ENCODE measurements at regions not wholly inside any gene's neighbourhood (a gene's known extent, or its start where the extent isn't known, plus 50 kb on each side); places are given as distances from the start of the nearest gene placed in this dataset.

DNA sequence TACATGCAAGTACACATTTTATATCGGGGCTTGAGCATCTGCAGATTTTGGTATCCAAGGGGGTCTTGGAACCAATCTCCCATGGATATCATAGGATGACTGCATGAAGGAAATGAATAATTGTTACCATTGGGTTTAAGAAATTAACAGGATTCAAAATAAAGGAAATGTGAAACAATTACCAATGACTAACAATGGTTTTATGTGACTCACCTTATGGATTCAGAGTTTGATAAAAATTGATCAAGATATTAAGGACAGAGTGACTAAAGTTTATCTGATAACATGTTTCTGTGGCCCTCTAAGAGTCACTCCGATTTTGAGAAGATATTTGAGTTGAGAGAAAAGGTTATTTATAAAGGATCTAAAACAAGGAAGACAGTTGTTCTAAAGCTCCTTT is 93.0 kb upstream of the ODAD2 start:
- H3K36me3 ChIP-seq (ENCODE audit: insufficient read depth, low read length), result no peaks in the 10 kb centered on the region
- H3K27me3 ChIP-seq (ENCODE audit: insufficient read depth, low read depth, low read length), result no peaks in the 10 kb centered on the region
- no peak overlapping the region for H2AFZ ChIP-seq (ENCODE audit: low read depth, low read length)
- H3K4me2 ChIP-seq (ENCODE audit: low read length), result no peak overlapping the region
- H3K9ac ChIP-seq (ENCODE audit: low read length), result no peak overlapping the region
- no peaks in the 10 kb centered on the region for H3K9me2 ChIP-seq (ENCODE audit: insufficient read depth, low read length)
- no peak overlapping the region for H3K4me3 ChIP-seq (ENCODE audit: low read length)
- H3K9me3 ChIP-seq (ENCODE audit: low read length), result no peaks in the 10 kb centered on the region
- TF ChIP-seq TAF1 (IDR thresholded peaks at IDR 0.05; ENCODE audit: low read depth), result no peak
- no peak for TF ChIP-seq EP300 (conservative IDR thresholded peaks at IDR 0.05; ENCODE audit: poor library complexity, severe bottlenecking)
- TF ChIP-seq REST (IDR thresholded peaks at IDR 0.05; ENCODE audit: borderline replicate concordance), result no peak
- TF ChIP-seq MXI1 (conservative IDR thresholded peaks at IDR 0.05; ENCODE audit: poor library complexity, severe bottlenecking), result no peak
- no peak for TF ChIP-seq RAD21 (conservative IDR thresholded peaks at IDR 0.05)
- TF ChIP-seq EZH2 (IDR thresholded peaks at IDR 0.05; ENCODE audit: borderline replicate concordance, insufficient read depth, low read length, poor library complexity, severe bottlenecking), result no peak
- no peak for TF ChIP-seq CTCF (IDR thresholded peaks at IDR 0.05; ENCODE audit: poor library complexity, severe bottlenecking)
- no peak for TF ChIP-seq SMC3 (conservative IDR thresholded peaks at IDR 0.05; ENCODE audit: poor library complexity)
- no peak for TF ChIP-seq POLR2AphosphoS5 (IDR thresholded peaks at IDR 0.05)
- H3K27ac ChIP-seq (ENCODE audit: low read length), result no peak overlapping the region
- no peaks in the 10 kb centered on the region for H3F3A ChIP-seq (ENCODE audit: insufficient read depth, low read length, poor library complexity, severe bottlenecking)
- H3K79me2 ChIP-seq (replicated peaks; ENCODE audit: insufficient read depth, low read length), result no peaks in the 10 kb centered on the region
- H4K20me1 ChIP-seq (ENCODE audit: insufficient read depth), result no peaks in the 10 kb centered on the region

DNA sequence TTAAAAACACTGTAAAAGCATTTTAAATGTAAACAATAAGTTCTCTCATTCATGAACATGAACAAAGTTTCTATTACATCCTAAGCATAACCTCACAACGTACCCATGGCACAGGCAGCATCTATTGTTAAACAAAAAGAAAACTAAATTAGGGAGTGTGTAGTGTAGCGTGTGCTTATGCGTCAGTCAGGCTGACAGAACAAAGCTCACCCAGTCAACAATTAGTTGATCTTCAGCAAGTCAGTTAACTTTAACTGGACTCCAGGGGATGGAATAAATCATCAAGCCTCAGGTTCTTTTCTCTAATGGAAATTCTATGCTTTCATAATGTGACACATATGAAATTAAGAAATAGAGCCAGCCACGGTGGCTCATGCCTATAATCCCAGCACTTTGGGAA is 91.6 kb upstream of the ODAD2 start:
- no peak overlapping the region for H3K4me3 ChIP-seq (ENCODE audit: low read length)
- TF ChIP-seq EP300 (conservative IDR thresholded peaks at IDR 0.05; ENCODE audit: poor library complexity, severe bottlenecking), result no peak
- no peak for TF ChIP-seq MXI1 (conservative IDR thresholded peaks at IDR 0.05; ENCODE audit: poor library complexity, severe bottlenecking)
- TF ChIP-seq POLR2AphosphoS5 (IDR thresholded peaks at IDR 0.05), result no peak
- no peak for TF ChIP-seq RAD21 (conservative IDR thresholded peaks at IDR 0.05)
- TF ChIP-seq EZH2 (IDR thresholded peaks at IDR 0.05; ENCODE audit: borderline replicate concordance, insufficient read depth, low read length, poor library complexity, severe bottlenecking), result no peak
- no peak for TF ChIP-seq REST (IDR thresholded peaks at IDR 0.05; ENCODE audit: borderline replicate concordance)
- no peak for TF ChIP-seq SMC3 (conservative IDR thresholded peaks at IDR 0.05; ENCODE audit: poor library complexity)
- TF ChIP-seq TAF1 (IDR thresholded peaks at IDR 0.05; ENCODE audit: low read depth), result no peak
- no peak for TF ChIP-seq CTCF (IDR thresholded peaks at IDR 0.05; ENCODE audit: poor library complexity, severe bottlenecking)
- H3K36me3 ChIP-seq (ENCODE audit: insufficient read depth, low read length), result no peaks in the 10 kb centered on the region

More for the DNA sequence above, 91.6 kb upstream of the ODAD2 start:
- Histone ChIP-seq H3K4me2 (ENCODE audit: low read length) (no peak overlapping the region), H3K79me2 (replicated peaks; ENCODE audit: insufficient read depth, low read length) (no peaks in the 10 kb centered on the region), H3K9me2 (ENCODE audit: insufficient read depth, low read length) (no peaks in the 10 kb centered on the region), H2AFZ (ENCODE audit: low read depth, low read length) (no peak overlapping the region), H3K9ac (ENCODE audit: low read length) (no peak overlapping the region), H3K9me3 (ENCODE audit: low read length) (no peaks in the 10 kb centered on the region), H3K27me3 (ENCODE audit: insufficient read depth, low read depth, low read length) (no peaks in the 10 kb centered on the region), H3K27ac (ENCODE audit: low read length) (no peak overlapping the region), H4K20me1 (ENCODE audit: insufficient read depth) (no peaks in the 10 kb centered on the region), H3F3A (ENCODE audit: insufficient read depth, low read length, poor library complexity, severe bottlenecking) (no peaks in the 10 kb centered on the region)

All from neural cell (in vitro differentiated cells).